Astrocyte (in vitro differentiated cells and primary cell): ENCODE measurements at regions not wholly inside any gene's neighbourhood (a gene's known extent, or its start where the extent isn't known, plus 50 kb on each side); places are given as distances from the start of the nearest gene placed in this dataset.

Experiments used
- DNase-seq: peaks from one replicate; pipeline ENCODE4 v3.0.0-alpha.2; 2010; ENCODE audit warnings: low read depth
- FAIRE-seq: peaks from 2 replicates; lab custom pipeline; 2011; peaks lifted over from hg19 to GRCh38; lab: Jason Lieb, UNC
- H2AFZ ChIP-seq: 2 replicates; pipeline ENCODE4 v1.6.0; 2012; ENCODE audit warnings: low read depth, low read length, inconsistent platforms
- H3K27ac ChIP-seq: 2 replicates; pipeline ENCODE4 v1.5.1; 2011; ENCODE audit warnings: low read depth, low read length, inconsistent platforms
- H3K27me3 ChIP-seq: 2 replicates; pipeline ENCODE4 v1.6.0; 2011; ENCODE audit warnings: low read length, inconsistent platforms; ENCODE audit not compliant: insufficient read depth
- H3K36me3 ChIP-seq: 2 replicates; pipeline ENCODE4 v1.5.1; 2011; ENCODE audit warnings: low read length, inconsistent platforms; ENCODE audit not compliant: insufficient read depth
- H3K4me1 ChIP-seq: 2 replicates; pipeline ENCODE4 v1.5.1; 2011; ENCODE audit warnings: low read length, inconsistent platforms; ENCODE audit not compliant: insufficient read depth
- H3K4me2 ChIP-seq: 2 replicates; pipeline ENCODE4 v1.6.0; 2012; ENCODE audit warnings: low read length, inconsistent platforms
- H3K4me3 ChIP-seq: 2 replicates; pipeline ENCODE4 v1.5.1; 2011; ENCODE audit warnings: low read depth, mild to moderate bottlenecking, low read length, inconsistent platforms; ENCODE audit not compliant: insufficient read depth
- H3K79me2 ChIP-seq: 2 replicates; pipeline ENCODE4 v1.6.0; 2012; ENCODE audit warnings: mild to moderate bottlenecking, low read length, inconsistent platforms; ENCODE audit not compliant: insufficient read depth
- H3K9ac ChIP-seq: 2 replicates; pipeline ENCODE4 v1.6.0; 2012; ENCODE audit warnings: mild to moderate bottlenecking, low read length, inconsistent platforms
- H3K9me3 ChIP-seq: 2 replicates; pipeline ENCODE4 v1.5.1; 2012; ENCODE audit warnings: low read depth, mild to moderate bottlenecking, low read length, inconsistent platforms; ENCODE audit not compliant: insufficient read depth
- H4K20me1 ChIP-seq: 2 replicates; pipeline ENCODE4 v1.6.0; 2012; ENCODE audit warnings: low read length, inconsistent platforms; ENCODE audit not compliant: insufficient read depth
- H3K27ac Mint-ChIP-seq: one replicate; pipeline ENCODE4 v1.8.0; 2021; ENCODE audit warnings: mild to moderate bottlenecking, mixed read lengths; ENCODE audit not compliant: unreplicated experiment
- H3K27me3 Mint-ChIP-seq: one replicate; pipeline ENCODE4 v1.8.0; 2021; ENCODE audit warnings: low read depth, mixed read lengths; ENCODE audit not compliant: unreplicated experiment
- H3K36me3 Mint-ChIP-seq: one replicate; pipeline ENCODE4 v1.8.0; 2021; ENCODE audit warnings: low read depth, mixed read lengths; ENCODE audit not compliant: unreplicated experiment
- H3K4me1 Mint-ChIP-seq: one replicate; pipeline ENCODE4 v1.8.0; 2021; ENCODE audit warnings: low read depth, mixed read lengths; ENCODE audit not compliant: unreplicated experiment
- H3K4me3 Mint-ChIP-seq: one replicate; pipeline ENCODE4 v1.8.0; 2021; ENCODE audit warnings: mild to moderate bottlenecking, moderate library complexity, mixed read lengths; ENCODE audit not compliant: unreplicated experiment
- H3K9me3 Mint-ChIP-seq: one replicate; pipeline ENCODE4 v1.8.0; 2021; ENCODE audit warnings: mild to moderate bottlenecking, mixed read lengths; ENCODE audit not compliant: unreplicated experiment
- CTCF ChIP-seq: IDR thresholded peaks from 2 replicates; pipeline ENCODE4 v1.5.1; 2011; ENCODE audit warnings: low read depth, mild to moderate bottlenecking, inconsistent platforms, low read length, moderate library complexity; ENCODE audit not compliant: insufficient read depth
- EZH2 ChIP-seq: IDR thresholded peaks from 2 replicates; pipeline ENCODE4 v1.6.1; 2012; ENCODE audit warnings: mild to moderate bottlenecking, low read length, inconsistent platforms; ENCODE audit not compliant: insufficient read depth

DNA sequence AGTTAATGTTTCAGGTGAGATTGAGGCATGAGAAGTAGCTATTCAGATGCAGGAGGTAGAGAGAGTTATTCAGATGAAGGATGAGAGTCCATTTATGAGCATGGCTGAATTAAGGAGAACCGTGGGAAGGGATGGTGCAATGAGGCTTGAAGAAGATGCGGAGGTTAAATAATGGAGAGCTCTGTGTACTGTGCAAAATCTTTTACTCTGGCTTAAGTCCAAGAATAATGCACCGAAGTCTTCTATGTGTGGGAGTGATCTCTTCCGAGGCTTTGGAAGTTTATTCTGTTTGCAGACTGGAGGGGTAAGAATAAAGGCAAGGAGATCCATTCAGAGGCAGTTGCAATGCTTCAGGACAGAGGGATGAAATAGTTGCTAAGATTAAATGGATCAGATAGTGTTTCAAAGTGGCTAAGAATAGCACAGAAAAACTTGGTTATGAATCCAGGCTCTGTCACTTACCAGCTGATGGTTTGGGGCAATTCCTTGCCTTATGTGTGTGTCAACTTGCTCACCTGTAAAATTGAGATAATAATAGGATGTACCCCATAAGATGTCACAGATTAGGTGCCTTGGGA is 467.1 kb downstream of the HDGFL1 start:
- Histone ChIP-seq H3K4me3 (no peak overlapping the region), H2AFZ (no peak overlapping the region), H3K27ac (no peak overlapping the region), H3K4me1 (no peaks in the 10 kb centered on the region), H3K27me3 (no peaks in the 10 kb centered on the region), H3K36me3 (no peaks in the 10 kb centered on the region), H3K9ac (no peak overlapping the region), H3K9me3 (no peaks in the 10 kb centered on the region), H3K79me2 (no peaks in the 10 kb centered on the region), H4K20me1 (no peaks in the 10 kb centered on the region), H3K4me2 (no peak overlapping the region)
- H3K27me3 Mint-ChIP-seq: no peaks in the 10 kb centered on the region
- DNase-seq (peak; percentile 12), FAIRE-seq (no peak)
- no peak overlapping the region for H3K4me3 Mint-ChIP-seq
- H3K9me3 Mint-ChIP-seq: no peaks in the 10 kb centered on the region
- H3K4me1 Mint-ChIP-seq: no peaks in the 10 kb centered on the region
- TF ChIP-seq EZH2: no peak
- no peak for TF ChIP-seq CTCF
- no peak overlapping the region for H3K27ac Mint-ChIP-seq
- H3K36me3 Mint-ChIP-seq: no peaks in the 10 kb centered on the region

- Mint-ChIP-seq H3K27me3 (no peaks in the 10 kb centered on the region), H3K4me1 (no peaks in the 10 kb centered on the region), H3K9me3 (no peaks in the 10 kb centered on the region), H3K4me3 (no peak overlapping the region), H3K36me3 (no peaks in the 10 kb centered on the region), H3K27ac (no peak overlapping the region)
- no peak overlapping the region for H3K4me3 ChIP-seq
- H3K9ac ChIP-seq: no peak overlapping the region
- no peaks in the 10 kb centered on the region for H3K4me1 ChIP-seq
- no peaks in the 10 kb centered on the region for H4K20me1 ChIP-seq
- H3K4me2 ChIP-seq: no peak overlapping the region
- no peaks in the 10 kb centered on the region for H3K36me3 ChIP-seq
- DNase-seq (no peak), FAIRE-seq (no peak)
- H3K27me3 ChIP-seq: no peaks in the 10 kb centered on the region
- H3K9me3 ChIP-seq: no peaks in the 10 kb centered on the region
- no peaks in the 10 kb centered on the region for H3K79me2 ChIP-seq
- TF ChIP-seq EZH2 (no peak), CTCF (no peak)
- no peak overlapping the region for H3K27ac ChIP-seq
- no peak overlapping the region for H2AFZ ChIP-seq
Observed at GRCh38 chr6:23040899-23041298, 471.5 kb downstream of the HDGFL1 start.

GRCh38 chr6:23045280-23045679 is 475.9 kb downstream of the HDGFL1 start:
- Histone ChIP-seq H3K36me3 (no peaks in the 10 kb centered on the region), H3K27ac (no peak overlapping the region), H3K9ac (no peak overlapping the region), H3K27me3 (no peaks in the 10 kb centered on the region), H4K20me1 (no peaks in the 10 kb centered on the region), H3K4me3 (no peak overlapping the region), H3K9me3 (no peaks in the 10 kb centered on the region), H3K4me2 (no peak overlapping the region), H3K4me1 (no peaks in the 10 kb centered on the region), H3K79me2 (no peaks in the 10 kb centered on the region), H2AFZ (no peak overlapping the region)
- Mint-ChIP-seq H3K4me1 (no peaks in the 10 kb centered on the region), H3K9me3 (peaks cover 2% of the 10 kb centered on the region), H3K36me3 (no peaks in the 10 kb centered on the region), H3K4me3 (no peak overlapping the region), H3K27me3 (no peaks in the 10 kb centered on the region), H3K27ac (no peak overlapping the region)
- TF ChIP-seq CTCF: no peak
- no peak for TF ChIP-seq EZH2
- FAIRE-seq (no peak), DNase-seq (no peak)
